ENCODE measurements at regions not wholly inside any gene's neighbourhood (a gene's known extent, or its start where the extent isn't known, plus 50 kb on each side); places are given as distances from the start of the nearest gene placed in this dataset.

DNA sequence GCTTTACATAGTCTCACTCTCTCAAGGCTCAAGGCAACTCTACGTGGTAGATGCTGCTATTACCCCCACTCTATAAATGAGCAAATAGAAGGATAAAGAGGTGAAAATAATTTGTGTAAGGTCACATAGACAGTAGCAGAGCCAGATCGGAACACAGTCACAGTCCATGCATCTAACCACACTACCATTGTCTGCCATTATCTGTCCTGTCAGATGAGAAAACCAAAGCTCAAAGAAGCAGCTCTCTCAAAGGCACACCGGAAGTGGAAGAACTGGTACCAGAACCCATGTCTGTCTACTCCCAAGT, 134.4 kb upstream of the NUDT4 start:
- WGBS, 2 donors: 74 to 76% methylated on average over 3 of the region's 3 CpGs
- intact Hi-C loops (cut with DNase I): loop anchor here in 1 of 10 donors (5.0 kb wide), 1 partner anchor 54 kb away; no protein-coding TSS in a partner anchor
- Histone ChIP-seq H3K4me3 (no peak overlapping the region), H3K9me3 (peaks cover 0 to 17% (median 0%) of the 10 kb centered on the region in 11 donors), H3K36me3 (no peaks in the 10 kb centered on the region), H3K4me1 (peaks cover 0 to 47% (median 19%) of the 10 kb centered on the region in 9 donors), H3K27me3 (no peaks in the 10 kb centered on the region), H3K27ac (peak overlapping the region in 6 of 10 donors; percentile 1 to 82 (median 8))
- TF ChIP-seq, protein P1, sequence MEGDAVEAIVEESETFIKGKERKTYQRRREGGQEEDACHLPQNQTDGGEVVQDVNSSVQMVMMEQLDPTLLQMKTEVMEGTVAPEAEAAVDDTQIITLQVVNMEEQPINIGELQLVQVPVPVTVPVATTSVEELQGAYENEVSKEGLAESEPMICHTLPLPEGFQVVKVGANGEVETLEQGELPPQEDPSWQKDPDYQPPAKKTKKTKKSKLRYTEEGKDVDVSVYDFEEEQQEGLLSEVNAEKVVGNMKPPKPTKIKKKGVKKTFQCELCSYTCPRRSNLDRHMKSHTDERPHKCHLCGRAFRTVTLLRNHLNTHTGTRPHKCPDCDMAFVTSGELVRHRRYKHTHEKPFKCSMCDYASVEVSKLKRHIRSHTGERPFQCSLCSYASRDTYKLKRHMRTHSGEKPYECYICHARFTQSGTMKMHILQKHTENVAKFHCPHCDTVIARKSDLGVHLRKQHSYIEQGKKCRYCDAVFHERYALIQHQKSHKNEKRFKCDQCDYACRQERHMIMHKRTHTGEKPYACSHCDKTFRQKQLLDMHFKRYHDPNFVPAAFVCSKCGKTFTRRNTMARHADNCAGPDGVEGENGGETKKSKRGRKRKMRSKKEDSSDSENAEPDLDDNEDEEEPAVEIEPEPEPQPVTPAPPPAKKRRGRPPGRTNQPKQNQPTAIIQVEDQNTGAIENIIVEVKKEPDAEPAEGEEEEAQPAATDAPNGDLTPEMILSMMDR (IDR thresholded peaks at IDR 0.05): no peak
- ATAC-seq (peak in 1 of 8 donors; percentile 6), DNase-seq (no peak)

DNA sequence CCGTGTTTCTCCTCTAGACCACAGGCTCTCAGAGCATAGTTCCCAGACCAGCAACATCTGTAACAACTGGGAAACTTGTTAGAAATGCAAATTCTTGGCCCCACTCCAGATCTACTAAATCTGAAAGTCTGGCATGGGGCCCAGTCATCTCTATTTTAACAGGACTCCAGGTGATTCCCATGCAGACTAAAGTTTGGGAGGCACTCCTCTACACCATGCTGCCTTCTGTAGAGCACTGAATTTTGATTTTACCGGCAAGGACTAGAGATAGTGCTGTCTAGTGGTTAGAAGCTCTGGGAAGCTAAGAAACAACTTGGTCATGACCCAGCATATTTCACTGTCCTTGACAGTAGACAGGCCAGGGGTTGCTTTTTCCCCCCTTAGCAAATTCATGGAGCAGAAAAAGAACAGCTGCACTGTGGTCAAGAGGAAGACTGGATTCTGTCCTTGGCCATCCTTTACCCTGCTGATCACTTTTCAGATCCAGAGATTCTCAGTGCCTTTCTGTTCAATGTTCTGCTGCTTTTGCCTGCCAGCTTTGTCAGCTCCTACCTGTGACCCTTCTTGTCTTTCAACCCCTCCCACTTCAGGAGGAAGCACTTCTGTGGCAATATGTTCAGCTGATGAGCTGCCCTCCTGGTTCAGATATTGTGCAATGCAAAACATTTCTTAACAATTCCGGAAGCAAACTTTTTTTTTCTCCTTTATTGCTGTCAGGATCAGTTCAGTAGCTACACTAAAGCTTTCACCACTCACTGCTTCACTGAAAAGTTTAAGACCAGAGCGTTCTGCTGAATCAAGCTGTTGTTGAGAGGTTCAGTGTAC, 133.8 kb upstream of the NUDT4 start:
- Histone ChIP-seq H3K4me3 (peak overlapping the region in 1 of 10 donors; percentile 4), H3K27me3 (no peaks in the 10 kb centered on the region), H3K9me3 (peaks cover 0 to 12% (median 0%) of the 10 kb centered on the region in 11 donors), H3K27ac (peak overlapping the region in 5 of 10 donors; percentile 5 to 82 (median 25)), H3K4me1 (peaks cover 0 to 47% (median 19%) of the 10 kb centered on the region in 9 donors), H3K36me3 (no peaks in the 10 kb centered on the region)
- ATAC-seq (peak; percentile 30 to 79 (median 44)), DNase-seq (peak in 1 of 2 donors; percentile 17)
- WGBS, 2 donors: 36 to 39% methylated on average over 4 of the region's 4 CpGs
- TF ChIP-seq, protein P1 (IDR thresholded peaks at IDR 0.05): no peak
- intact Hi-C loops (cut with DNase I): loop anchor here in 1 of 10 donors (5.0 kb wide), 1 partner anchor 53 kb away; no protein-coding TSS in a partner anchor

DNA sequence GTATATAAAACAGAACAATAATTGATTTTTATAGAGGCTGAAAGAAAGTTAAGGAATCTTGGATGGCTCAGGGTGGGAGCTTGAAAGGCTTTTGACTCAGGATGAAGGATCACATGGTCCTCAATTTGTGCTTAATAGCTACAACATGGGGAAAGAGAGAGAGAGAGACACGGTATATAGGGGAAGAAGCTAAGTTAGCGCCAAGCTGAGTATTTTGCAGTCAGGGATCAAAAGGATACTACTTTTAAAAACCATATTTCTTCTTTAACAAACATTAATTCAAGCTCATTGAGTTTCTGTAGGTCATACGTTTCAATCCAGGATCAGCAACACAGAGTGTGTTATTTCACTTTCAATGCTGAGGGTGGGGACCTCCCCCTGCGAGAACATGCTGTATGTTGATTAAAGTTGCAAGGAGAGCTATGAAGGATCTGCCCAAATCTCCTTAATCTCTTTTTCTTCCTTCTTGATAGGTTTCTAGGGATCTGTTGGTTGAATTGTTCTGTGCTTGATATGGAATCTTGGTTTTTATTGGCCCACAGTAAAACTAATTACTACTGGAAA, 133.1 kb upstream of the NUDT4 start:
- Histone ChIP-seq H3K4me1 (peaks cover 0 to 52% (median 19%) of the 10 kb centered on the region in 9 donors), H3K27me3 (no peaks in the 10 kb centered on the region), H3K36me3 (no peaks in the 10 kb centered on the region), H3K4me3 (peak overlapping the region in 1 of 10 donors; percentile 4), H3K9me3 (peaks cover 0 to 5% (median 0%) of the 10 kb centered on the region in 11 donors), H3K27ac (peak overlapping the region in 4 of 10 donors; percentile 11 to 82 (median 18))
- ATAC-seq: no peak
- TF ChIP-seq, protein P1 (IDR thresholded peaks at IDR 0.05): no peak
- intact Hi-C loops (cut with DNase I): loop anchor here in 1 of 10 donors (5.0 kb wide), 1 partner anchor 53 kb away; no protein-coding TSS in a partner anchor
- 80 to 94% methylated on average over 4 of the region's 4 CpGs for WGBS, 2 donors
- no peak for DNase-seq

DNA sequence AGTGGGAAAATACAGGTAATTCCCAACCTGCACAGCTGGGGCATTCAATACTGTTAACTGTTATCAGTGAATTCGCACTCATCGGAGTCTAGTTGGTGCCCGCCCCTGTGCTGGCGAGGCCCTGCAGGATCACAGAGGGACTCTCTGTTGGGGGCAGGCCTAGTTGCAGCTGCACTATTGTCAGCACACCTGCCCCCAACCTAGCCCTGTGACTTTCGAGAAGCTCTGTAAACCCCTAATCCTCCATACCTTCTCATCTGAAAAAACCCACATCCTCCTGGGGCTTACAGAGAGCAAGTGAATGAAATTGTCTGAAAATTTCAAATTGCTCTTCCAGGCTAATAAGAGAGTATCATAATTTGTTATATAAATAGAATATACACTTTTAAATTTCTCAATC, 132.2 kb upstream of the NUDT4 start:
- Histone ChIP-seq H3K4me1 (peaks cover 0 to 56% (median 19%) of the 10 kb centered on the region in 9 donors), H3K36me3 (no peaks in the 10 kb centered on the region), H3K4me3 (no peak overlapping the region), H3K27me3 (no peaks in the 10 kb centered on the region), H3K9me3 (no peaks in the 10 kb centered on the region), H3K27ac (peak overlapping the region in 1 of 10 donors; percentile 82)
- intact Hi-C loops (cut with DNase I): no loop called here
- ATAC-seq: no peak
- no peak for DNase-seq
- WGBS, 2 donors: 97 to 98% methylated on average over 5 of the region's 5 CpGs
- TF ChIP-seq, protein P1 (IDR thresholded peaks at IDR 0.05): no peak

All from heart right ventricle (tissue), 16 donors.